ENCODE measurements at regions not wholly inside any gene's neighbourhood (a gene's known extent, or its start where the extent isn't known, plus 50 kb on each side); places are given as distances from the start of the nearest gene placed in this dataset.

DNA sequence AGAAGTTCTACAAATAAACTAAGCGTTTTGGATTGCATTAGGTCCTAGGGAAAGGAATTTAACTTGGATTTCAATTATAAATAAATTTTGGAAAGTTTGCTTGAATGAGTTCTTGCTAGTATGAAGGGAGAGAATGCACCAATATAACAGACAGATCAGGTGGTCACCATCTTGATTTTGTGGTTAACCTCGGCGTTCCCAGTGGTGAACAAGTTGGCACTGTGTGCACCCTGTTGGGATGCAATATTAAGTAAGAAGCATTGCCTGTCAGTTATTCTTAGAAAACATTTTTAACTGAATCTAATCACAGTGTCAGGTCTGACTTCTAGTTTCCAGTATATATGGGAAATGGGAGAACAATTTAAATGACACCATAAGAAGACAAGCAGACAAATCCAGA is 673.4 kb downstream of the SLC4A3 start:
- H3K4me2 ChIP-seq (ENCODE audit: low read depth, low read length, poor library complexity, severe bottlenecking): no peak overlapping the region
- no peaks in the 10 kb centered on the region for H3K4me1 ChIP-seq (ENCODE audit: insufficient read depth, low read length, poor library complexity, severe bottlenecking)
- no peaks in the 10 kb centered on the region for H4K20me1 ChIP-seq (ENCODE audit: insufficient read depth, low read length, poor library complexity, severe bottlenecking)
- no peak overlapping the region for H2AFZ ChIP-seq (ENCODE audit: low read length)
- H3K9ac ChIP-seq (ENCODE audit: low read depth, low read length, poor library complexity, severe bottlenecking): no peak overlapping the region
- H3K36me3 ChIP-seq (ENCODE audit: insufficient read depth, low read length): no peaks in the 10 kb centered on the region
- TF ChIP-seq, protein P1, sequence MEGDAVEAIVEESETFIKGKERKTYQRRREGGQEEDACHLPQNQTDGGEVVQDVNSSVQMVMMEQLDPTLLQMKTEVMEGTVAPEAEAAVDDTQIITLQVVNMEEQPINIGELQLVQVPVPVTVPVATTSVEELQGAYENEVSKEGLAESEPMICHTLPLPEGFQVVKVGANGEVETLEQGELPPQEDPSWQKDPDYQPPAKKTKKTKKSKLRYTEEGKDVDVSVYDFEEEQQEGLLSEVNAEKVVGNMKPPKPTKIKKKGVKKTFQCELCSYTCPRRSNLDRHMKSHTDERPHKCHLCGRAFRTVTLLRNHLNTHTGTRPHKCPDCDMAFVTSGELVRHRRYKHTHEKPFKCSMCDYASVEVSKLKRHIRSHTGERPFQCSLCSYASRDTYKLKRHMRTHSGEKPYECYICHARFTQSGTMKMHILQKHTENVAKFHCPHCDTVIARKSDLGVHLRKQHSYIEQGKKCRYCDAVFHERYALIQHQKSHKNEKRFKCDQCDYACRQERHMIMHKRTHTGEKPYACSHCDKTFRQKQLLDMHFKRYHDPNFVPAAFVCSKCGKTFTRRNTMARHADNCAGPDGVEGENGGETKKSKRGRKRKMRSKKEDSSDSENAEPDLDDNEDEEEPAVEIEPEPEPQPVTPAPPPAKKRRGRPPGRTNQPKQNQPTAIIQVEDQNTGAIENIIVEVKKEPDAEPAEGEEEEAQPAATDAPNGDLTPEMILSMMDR (conservative IDR thresholded peaks at IDR 0.05; ENCODE audit: low read length): no peak
- no peak for TF ChIP-seq EZH2phosphoT487 (IDR thresholded peaks at IDR 0.05; ENCODE audit: borderline replicate concordance)
- no peaks in the 10 kb centered on the region for H3K9me3 ChIP-seq (ENCODE audit: insufficient read depth, low read depth, low read length)
- H3K4me3 ChIP-seq (ENCODE audit: low read length, poor library complexity, severe bottlenecking): no peak overlapping the region
- H3F3A ChIP-seq (ENCODE audit: low read depth): no peaks in the 10 kb centered on the region
- no peaks in the 10 kb centered on the region for H3K9me2 ChIP-seq (replicated peaks; ENCODE audit: low read depth, low read length)
- H3K79me2 ChIP-seq (ENCODE audit: insufficient read depth, low read length): no peaks in the 10 kb centered on the region
- no peaks in the 10 kb centered on the region for H3K27me3 ChIP-seq (ENCODE audit: insufficient read depth, low read length, poor library complexity, severe bottlenecking)

DNA sequence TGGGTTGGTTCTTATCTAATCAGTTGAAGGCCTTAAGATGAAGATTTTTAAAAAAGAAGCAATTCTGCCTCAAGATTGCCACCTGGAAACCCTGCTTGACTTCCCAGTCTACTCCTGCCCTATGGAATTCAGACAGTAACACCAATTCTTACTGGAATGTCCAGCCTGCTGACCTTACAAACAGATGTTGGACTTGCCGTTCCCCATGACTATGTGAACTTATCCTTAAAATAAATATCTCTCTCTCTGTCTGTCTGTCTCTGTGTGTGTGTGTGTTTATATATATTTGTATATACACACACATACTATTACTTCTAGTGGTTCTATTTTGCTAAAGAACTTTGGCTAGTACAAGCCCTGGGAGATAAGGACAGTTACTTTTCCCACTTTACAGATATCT is 675.3 kb downstream of the SLC4A3 start:
- no peak for TF ChIP-seq EZH2phosphoT487 (IDR thresholded peaks at IDR 0.05; ENCODE audit: borderline replicate concordance)
- TF ChIP-seq, protein P1 (conservative IDR thresholded peaks at IDR 0.05; ENCODE audit: low read length): no peak

DNA sequence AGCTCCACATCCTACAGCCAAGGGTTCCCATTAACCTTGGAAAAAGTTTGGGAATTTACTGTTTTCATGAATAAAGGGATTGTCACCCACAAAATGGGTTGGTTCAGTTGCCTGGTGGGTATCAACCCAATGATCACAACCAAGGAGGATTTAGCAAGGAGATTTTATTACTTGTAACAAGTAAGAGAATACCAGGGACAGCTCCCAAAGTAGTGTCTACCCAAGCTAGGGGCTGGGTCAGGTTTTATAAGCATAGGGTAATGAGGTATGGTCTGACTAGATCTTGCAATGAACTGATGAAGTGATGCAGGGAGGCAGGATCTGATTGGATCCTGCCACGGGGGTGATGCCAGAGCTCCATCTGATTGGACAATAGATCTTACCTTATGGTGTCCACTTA is 681.8 kb downstream of the SLC4A3 start:
- Histone ChIP-seq H3K4me2 (ENCODE audit: low read depth, low read length, poor library complexity, severe bottlenecking) (no peak overlapping the region), H3K9ac (ENCODE audit: low read depth, low read length, poor library complexity, severe bottlenecking) (no peak overlapping the region), H3K4me3 (ENCODE audit: low read length, poor library complexity, severe bottlenecking) (no peak overlapping the region), H3K79me2 (ENCODE audit: insufficient read depth, low read length) (no peaks in the 10 kb centered on the region), H3K27me3 (ENCODE audit: insufficient read depth, low read length, poor library complexity, severe bottlenecking) (no peaks in the 10 kb centered on the region), H3F3A (ENCODE audit: low read depth) (no peaks in the 10 kb centered on the region), H3K36me3 (ENCODE audit: insufficient read depth, low read length) (no peaks in the 10 kb centered on the region), H3K4me1 (ENCODE audit: insufficient read depth, low read length, poor library complexity, severe bottlenecking) (no peaks in the 10 kb centered on the region), H2AFZ (ENCODE audit: low read length) (no peak overlapping the region), H3K9me2 (replicated peaks; ENCODE audit: low read depth, low read length) (no peaks in the 10 kb centered on the region), H3K9me3 (ENCODE audit: insufficient read depth, low read depth, low read length) (no peaks in the 10 kb centered on the region), H4K20me1 (ENCODE audit: insufficient read depth, low read length, poor library complexity, severe bottlenecking) (no peaks in the 10 kb centered on the region)
- TF ChIP-seq, protein P1 (conservative IDR thresholded peaks at IDR 0.05; ENCODE audit: low read length): no peak
- TF ChIP-seq EZH2phosphoT487 (IDR thresholded peaks at IDR 0.05; ENCODE audit: borderline replicate concordance): no peak

More for the DNA sequence above, 675.3 kb downstream of the SLC4A3 start:
- H3K27me3 ChIP-seq (ENCODE audit: insufficient read depth, low read length, poor library complexity, severe bottlenecking): no peaks in the 10 kb centered on the region
- H3K36me3 ChIP-seq (ENCODE audit: insufficient read depth, low read length): no peaks in the 10 kb centered on the region
- H3K9me2 ChIP-seq (replicated peaks; ENCODE audit: low read depth, low read length): no peaks in the 10 kb centered on the region
- H3K9ac ChIP-seq (ENCODE audit: low read depth, low read length, poor library complexity, severe bottlenecking): no peak overlapping the region
- no peaks in the 10 kb centered on the region for H3K79me2 ChIP-seq (ENCODE audit: insufficient read depth, low read length)
- no peak overlapping the region for H3K4me2 ChIP-seq (ENCODE audit: low read depth, low read length, poor library complexity, severe bottlenecking)
- H2AFZ ChIP-seq (ENCODE audit: low read length): no peak overlapping the region
- H3K4me3 ChIP-seq (ENCODE audit: low read length, poor library complexity, severe bottlenecking): no peak overlapping the region
- H4K20me1 ChIP-seq (ENCODE audit: insufficient read depth, low read length, poor library complexity, severe bottlenecking): no peaks in the 10 kb centered on the region
- no peaks in the 10 kb centered on the region for H3K4me1 ChIP-seq (ENCODE audit: insufficient read depth, low read length, poor library complexity, severe bottlenecking)
- no peaks in the 10 kb centered on the region for H3K9me3 ChIP-seq (ENCODE audit: insufficient read depth, low read depth, low read length)
- H3F3A ChIP-seq (ENCODE audit: low read depth): no peaks in the 10 kb centered on the region

All from Loucy (cell line).